GM23338 (cell line): ENCODE measurements at regions not wholly inside any gene's neighbourhood (a gene's known extent, or its start where the extent isn't known, plus 50 kb on each side); places are given as distances from the start of the nearest gene placed in this dataset.

Experiments
- CREB1 ChIP-seq: fragments of 250-450 bp; sonication (Bioruptor Pico); IDR thresholded peaks from 2 replicates; pipeline ENCODE4 v1.5.0; 2020; ENCODE audit warnings: low read depth, mild to moderate bottlenecking, moderate library complexity
- EZH2 ChIP-seq: fragments of 200-600 bp; sonication (generic); IDR thresholded peaks from one replicate; pipeline ENCODE4 v1.8.0; 2017; ENCODE audit warnings: antibody characterized with exemption, mild to moderate bottlenecking, low read depth; ENCODE audit not compliant: unreplicated experiment
- EZH2phosphoT487 ChIP-seq: fragments of 200-600 bp; sonication (generic); IDR thresholded peaks from one replicate; pipeline ENCODE4 v1.8.1; 2018; ENCODE audit warnings: antibody characterized with exemption; ENCODE audit not compliant: unreplicated experiment
- JUNB ChIP-seq: IDR thresholded peaks from one replicate; pipeline ENCODE4 v1.6.1; 2016; ENCODE audit warnings: antibody characterized with exemption; ENCODE audit not compliant: unreplicated experiment
- NANOG ChIP-seq: IDR thresholded peaks from 2 replicates; pipeline ENCODE4 v1.6.1; 2016; ENCODE audit warnings: antibody characterized with exemption, borderline replicate concordance
- POLR2AphosphoS5 ChIP-seq: IDR thresholded peaks from 2 replicates; pipeline ENCODE4 v1.6.1; 2016; ENCODE audit warnings: antibody characterized with exemption, low read depth
- ZNF114 ChIP-seq: fragments of 250-450 bp; sonication (Bioruptor Pico); IDR thresholded peaks from 2 replicates; pipeline ENCODE4 v1.5.0; 2020; ENCODE audit warnings: mild to moderate bottlenecking, moderate library complexity
- ZNF331 ChIP-seq: fragments of 250-450 bp; sonication (Bioruptor Pico); IDR thresholded peaks from 2 replicates; pipeline ENCODE4 v1.5.0; 2020; ENCODE audit warnings: low read depth, mild to moderate bottlenecking, moderate library complexity
- TF ChIP-seq, protein P1 (sequence below), 2 experiments: fragments of 200-600 bp in 1 of 2; sonication (generic) in 1 of 2; conservative IDR thresholded peaks; 2 replicates each; pipeline versions ENCODE4 v1.5.1 to v1.6.1; 2016 to 2017; ENCODE audit warnings: antibody characterized with exemption in 2 of 2, low read depth in 2 of 2, mild to moderate bottlenecking in 2 of 2, moderate library complexity in 1 of 2
- TF ChIP-seq, protein P2 (sequence below): IDR thresholded peaks from one replicate; pipeline ENCODE4 v1.6.1; 2018; ENCODE audit warnings: antibody characterized with exemption; ENCODE audit not compliant: unreplicated experiment
- TF ChIP-seq, protein P3 (sequence below): IDR thresholded peaks from 2 replicates; pipeline ENCODE4 v1.6.1; 2016; ENCODE audit warnings: antibody characterized with exemption

DNA sequence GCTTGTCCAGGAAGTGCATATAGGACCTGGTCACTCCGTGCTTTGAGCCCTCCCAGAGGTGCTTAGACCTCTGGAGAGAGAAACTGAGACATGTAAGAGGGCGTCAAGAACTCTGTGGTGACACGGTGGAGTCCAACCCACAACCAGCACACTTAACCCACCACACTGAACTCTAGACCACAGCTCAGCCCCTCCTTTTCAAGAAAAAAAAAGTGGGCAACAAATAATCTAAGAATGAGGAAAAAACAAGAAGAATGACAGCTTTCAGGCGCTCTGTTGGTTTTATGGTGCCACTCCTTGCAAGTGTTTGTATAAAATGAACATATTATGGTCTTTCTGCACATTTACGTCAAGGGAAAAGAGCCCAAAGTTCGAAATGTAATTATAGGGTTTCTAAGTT, 50.2 kb upstream of the SNAPC3 start:
- TF ChIP-seq, protein P1, sequence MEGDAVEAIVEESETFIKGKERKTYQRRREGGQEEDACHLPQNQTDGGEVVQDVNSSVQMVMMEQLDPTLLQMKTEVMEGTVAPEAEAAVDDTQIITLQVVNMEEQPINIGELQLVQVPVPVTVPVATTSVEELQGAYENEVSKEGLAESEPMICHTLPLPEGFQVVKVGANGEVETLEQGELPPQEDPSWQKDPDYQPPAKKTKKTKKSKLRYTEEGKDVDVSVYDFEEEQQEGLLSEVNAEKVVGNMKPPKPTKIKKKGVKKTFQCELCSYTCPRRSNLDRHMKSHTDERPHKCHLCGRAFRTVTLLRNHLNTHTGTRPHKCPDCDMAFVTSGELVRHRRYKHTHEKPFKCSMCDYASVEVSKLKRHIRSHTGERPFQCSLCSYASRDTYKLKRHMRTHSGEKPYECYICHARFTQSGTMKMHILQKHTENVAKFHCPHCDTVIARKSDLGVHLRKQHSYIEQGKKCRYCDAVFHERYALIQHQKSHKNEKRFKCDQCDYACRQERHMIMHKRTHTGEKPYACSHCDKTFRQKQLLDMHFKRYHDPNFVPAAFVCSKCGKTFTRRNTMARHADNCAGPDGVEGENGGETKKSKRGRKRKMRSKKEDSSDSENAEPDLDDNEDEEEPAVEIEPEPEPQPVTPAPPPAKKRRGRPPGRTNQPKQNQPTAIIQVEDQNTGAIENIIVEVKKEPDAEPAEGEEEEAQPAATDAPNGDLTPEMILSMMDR (conservative IDR thresholded peaks at IDR 0.05; ENCODE audit: low read depth in 2 of 2), result no peak
- no peak for TF ChIP-seq EZH2phosphoT487
- no peak for TF ChIP-seq POLR2AphosphoS5
- TF ChIP-seq EZH2, result no peak
- TF ChIP-seq CREB1 (CRISPR knock-in tag), result no peak
- TF ChIP-seq JUNB, result no peak
- TF ChIP-seq, protein P2, sequence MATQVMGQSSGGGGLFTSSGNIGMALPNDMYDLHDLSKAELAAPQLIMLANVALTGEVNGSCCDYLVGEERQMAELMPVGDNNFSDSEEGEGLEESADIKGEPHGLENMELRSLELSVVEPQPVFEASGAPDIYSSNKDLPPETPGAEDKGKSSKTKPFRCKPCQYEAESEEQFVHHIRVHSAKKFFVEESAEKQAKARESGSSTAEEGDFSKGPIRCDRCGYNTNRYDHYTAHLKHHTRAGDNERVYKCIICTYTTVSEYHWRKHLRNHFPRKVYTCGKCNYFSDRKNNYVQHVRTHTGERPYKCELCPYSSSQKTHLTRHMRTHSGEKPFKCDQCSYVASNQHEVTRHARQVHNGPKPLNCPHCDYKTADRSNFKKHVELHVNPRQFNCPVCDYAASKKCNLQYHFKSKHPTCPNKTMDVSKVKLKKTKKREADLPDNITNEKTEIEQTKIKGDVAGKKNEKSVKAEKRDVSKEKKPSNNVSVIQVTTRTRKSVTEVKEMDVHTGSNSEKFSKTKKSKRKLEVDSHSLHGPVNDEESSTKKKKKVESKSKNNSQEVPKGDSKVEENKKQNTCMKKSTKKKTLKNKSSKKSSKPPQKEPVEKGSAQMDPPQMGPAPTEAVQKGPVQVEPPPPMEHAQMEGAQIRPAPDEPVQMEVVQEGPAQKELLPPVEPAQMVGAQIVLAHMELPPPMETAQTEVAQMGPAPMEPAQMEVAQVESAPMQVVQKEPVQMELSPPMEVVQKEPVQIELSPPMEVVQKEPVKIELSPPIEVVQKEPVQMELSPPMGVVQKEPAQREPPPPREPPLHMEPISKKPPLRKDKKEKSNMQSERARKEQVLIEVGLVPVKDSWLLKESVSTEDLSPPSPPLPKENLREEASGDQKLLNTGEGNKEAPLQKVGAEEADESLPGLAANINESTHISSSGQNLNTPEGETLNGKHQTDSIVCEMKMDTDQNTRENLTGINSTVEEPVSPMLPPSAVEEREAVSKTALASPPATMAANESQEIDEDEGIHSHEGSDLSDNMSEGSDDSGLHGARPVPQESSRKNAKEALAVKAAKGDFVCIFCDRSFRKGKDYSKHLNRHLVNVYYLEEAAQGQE, result no peak
- TF ChIP-seq, protein P3, sequence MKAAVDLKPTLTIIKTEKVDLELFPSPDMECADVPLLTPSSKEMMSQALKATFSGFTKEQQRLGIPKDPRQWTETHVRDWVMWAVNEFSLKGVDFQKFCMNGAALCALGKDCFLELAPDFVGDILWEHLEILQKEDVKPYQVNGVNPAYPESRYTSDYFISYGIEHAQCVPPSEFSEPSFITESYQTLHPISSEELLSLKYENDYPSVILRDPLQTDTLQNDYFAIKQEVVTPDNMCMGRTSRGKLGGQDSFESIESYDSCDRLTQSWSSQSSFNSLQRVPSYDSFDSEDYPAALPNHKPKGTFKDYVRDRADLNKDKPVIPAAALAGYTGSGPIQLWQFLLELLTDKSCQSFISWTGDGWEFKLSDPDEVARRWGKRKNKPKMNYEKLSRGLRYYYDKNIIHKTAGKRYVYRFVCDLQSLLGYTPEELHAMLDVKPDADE, result no peak
- TF ChIP-seq ZNF331 (CRISPR knock-in tag), result no peak
- TF ChIP-seq NANOG, result no peak
- no peak for TF ChIP-seq ZNF114
